ENCODE measurements at regions not wholly inside any gene's neighbourhood (a gene's known extent, or its start where the extent isn't known, plus 50 kb on each side); places are given as distances from the start of the nearest gene placed in this dataset.

DNA sequence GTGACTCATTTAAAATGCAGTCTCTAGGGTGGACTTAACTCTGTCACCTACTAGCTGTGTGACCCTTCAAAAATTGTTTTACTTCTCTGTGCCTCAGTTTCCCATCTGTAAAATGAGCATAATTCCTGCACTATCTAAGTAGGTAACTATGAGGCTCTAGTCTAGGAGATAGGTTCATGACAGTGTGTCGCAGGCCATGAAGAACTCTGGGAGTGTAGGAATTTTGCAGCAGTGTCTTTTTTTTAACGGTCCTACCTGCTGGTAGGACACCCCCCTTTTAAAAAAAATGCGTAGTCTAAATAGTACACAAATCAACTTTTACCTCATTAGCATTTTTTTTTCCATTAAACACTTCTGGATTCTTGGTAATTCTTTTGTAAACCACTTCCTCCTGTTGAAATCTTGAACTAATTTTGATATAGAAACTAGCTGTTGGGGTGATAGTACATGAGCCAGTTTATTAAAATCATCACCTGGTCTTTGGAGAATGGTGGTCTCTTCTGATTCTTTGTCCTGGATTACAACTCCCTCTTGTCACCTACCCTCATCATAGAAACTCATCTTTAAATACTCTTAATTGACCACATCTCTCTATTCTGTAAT, 86.0 kb upstream of the SLC38A2 start:
- no peak for DNase-seq
- ATAC-seq, result peak; percentile 12
- H3K9me3 ChIP-seq (ENCODE audit: control insufficient read depth, low read length, poor library complexity, severe bottlenecking), result no peaks in the 10 kb centered on the region
- Mint-ChIP-seq H3K4me1 (peaks cover 45% of the 10 kb centered on the region), H3K27ac (peak overlapping the region; percentile 84), H3K36me3 (ENCODE audit: low read depth) (no peaks in the 10 kb centered on the region), H3K27me3 (no peaks in the 10 kb centered on the region), H3K4me3 (peak overlapping the region; percentile 73)

- Mint-ChIP-seq H3K4me1 (peaks cover 45% of the 10 kb centered on the region), H3K27me3 (no peaks in the 10 kb centered on the region), H3K4me3 (no peak overlapping the region), H3K36me3 (ENCODE audit: low read depth) (no peaks in the 10 kb centered on the region), H3K27ac (no peak overlapping the region)
- no peak for DNase-seq
- no peaks in the 10 kb centered on the region for H3K9me3 ChIP-seq (ENCODE audit: control insufficient read depth, low read length, poor library complexity, severe bottlenecking)
- no peak for ATAC-seq
These were observed 85.4 kb upstream of the SLC38A2 start for GRCh38 chr12:46457958-46458357.

- Mint-ChIP-seq H3K4me1 (peaks cover 45% of the 10 kb centered on the region), H3K4me3 (no peak overlapping the region), H3K36me3 (ENCODE audit: low read depth) (no peaks in the 10 kb centered on the region), H3K27me3 (no peaks in the 10 kb centered on the region), H3K27ac (peak overlapping the region; percentile 34)
- no peak for ATAC-seq
- H3K9me3 ChIP-seq (ENCODE audit: control insufficient read depth, low read length, poor library complexity, severe bottlenecking), result no peaks in the 10 kb centered on the region
- no peak for DNase-seq
These were observed 84.1 kb upstream of the SLC38A2 start for GRCh38 chr12:46456356-46457334.

DNA sequence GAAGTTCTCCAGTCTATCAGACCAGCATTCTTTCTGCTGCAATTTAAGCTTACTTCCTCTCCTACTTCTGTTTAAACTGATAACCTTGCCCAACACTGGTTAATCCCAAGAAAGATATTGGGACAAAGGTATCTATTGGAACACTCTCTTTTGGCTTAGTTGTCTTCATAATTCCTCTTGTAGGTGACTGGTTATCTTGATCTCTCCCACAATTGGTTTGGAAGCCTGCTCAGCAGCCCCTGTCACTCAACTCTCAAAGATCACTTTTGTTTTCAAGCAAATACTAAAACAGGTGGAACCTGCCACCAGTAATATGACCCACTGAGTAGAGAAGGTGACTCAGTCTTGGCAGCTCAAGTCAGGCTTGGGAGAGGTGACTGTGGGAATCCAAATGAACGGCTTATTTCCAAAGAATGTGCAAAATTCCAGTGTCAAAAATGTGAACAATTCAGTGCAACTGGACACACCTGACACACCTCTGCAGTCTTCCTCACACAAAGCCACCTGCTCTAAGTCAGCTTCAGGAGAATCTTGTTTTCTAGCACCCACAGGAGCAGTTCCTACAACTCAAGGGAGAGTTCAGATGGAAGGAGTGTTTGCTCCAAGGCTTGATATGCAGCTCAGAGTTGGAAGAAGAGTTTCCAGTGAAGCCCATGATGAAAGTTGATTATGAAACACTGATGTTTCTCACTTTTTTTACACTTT, 83.2 kb upstream of the SLC38A2 start:
- DNase-seq, result no peak
- no peaks in the 10 kb centered on the region for H3K27me3 Mint-ChIP-seq
- H3K9me3 ChIP-seq (ENCODE audit: control insufficient read depth, low read length, poor library complexity, severe bottlenecking), result no peaks in the 10 kb centered on the region
- H3K4me1 Mint-ChIP-seq, result peaks cover 41% of the 10 kb centered on the region
- peak overlapping the region; percentile 34 for H3K27ac Mint-ChIP-seq
- ATAC-seq, result no peak
- no peaks in the 10 kb centered on the region for H3K36me3 Mint-ChIP-seq (ENCODE audit: low read depth)
- peak overlapping the region; percentile 10 for H3K4me3 Mint-ChIP-seq

DNA sequence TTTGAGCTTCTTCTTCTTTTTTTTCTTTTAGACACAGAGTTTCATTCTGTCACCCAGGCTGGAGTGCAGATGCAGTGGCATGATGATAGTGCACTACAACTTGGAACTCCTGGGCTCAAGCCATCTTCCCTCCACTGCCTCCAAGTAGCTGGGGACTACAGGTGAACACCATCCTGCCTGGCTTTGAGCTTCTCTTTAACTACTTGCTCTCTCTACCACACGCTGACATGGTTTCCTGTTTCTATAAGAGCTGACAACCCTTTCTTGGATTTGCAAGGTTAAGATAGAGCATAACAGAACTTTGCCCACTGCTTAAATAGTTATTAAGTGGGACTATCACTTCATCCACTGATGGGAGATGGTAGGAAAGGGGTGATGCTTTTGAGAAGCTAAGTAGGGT, 82.4 kb upstream of the SLC38A2 start:
- H3K27me3 Mint-ChIP-seq, result no peaks in the 10 kb centered on the region
- H3K27ac Mint-ChIP-seq, result no peak overlapping the region
- ATAC-seq (no peak), DNase-seq (no peak)
- peak overlapping the region; percentile 10 for H3K4me3 Mint-ChIP-seq
- H3K36me3 Mint-ChIP-seq (ENCODE audit: low read depth), result peaks cover 1% of the 10 kb centered on the region
- no peaks in the 10 kb centered on the region for H3K9me3 ChIP-seq (ENCODE audit: control insufficient read depth, low read length, poor library complexity, severe bottlenecking)
- peaks cover 34% of the 10 kb centered on the region for H3K4me1 Mint-ChIP-seq

DNA sequence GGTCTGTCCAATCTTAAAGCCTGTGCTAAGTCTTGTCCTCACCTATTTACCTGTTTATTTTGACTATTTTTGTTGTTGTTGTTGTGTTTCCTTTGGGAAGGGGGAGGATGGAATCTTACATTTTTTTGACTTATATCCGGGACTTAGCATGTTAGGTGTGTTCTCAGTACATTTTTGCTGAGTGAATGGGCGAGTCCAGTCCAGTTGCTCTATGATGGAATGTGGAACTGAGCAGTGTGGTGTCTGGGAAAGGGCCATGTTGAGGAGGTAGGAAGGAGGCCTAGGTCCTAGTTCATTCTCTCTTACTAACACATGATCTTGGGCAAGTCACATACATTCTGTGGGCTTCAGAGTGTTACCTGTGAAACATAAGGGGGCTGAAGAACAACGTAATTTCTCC, 80.9 kb upstream of the SLC38A2 start:
- DNase-seq (no peak), ATAC-seq (no peak)
- no peaks in the 10 kb centered on the region for H3K9me3 ChIP-seq (ENCODE audit: control insufficient read depth, low read length, poor library complexity, severe bottlenecking)
- H3K4me3 Mint-ChIP-seq, result no peak overlapping the region
- no peak overlapping the region for H3K27ac Mint-ChIP-seq
- H3K36me3 Mint-ChIP-seq (ENCODE audit: low read depth), result peaks cover 3% of the 10 kb centered on the region
- H3K4me1 Mint-ChIP-seq, result peaks cover 22% of the 10 kb centered on the region
- H3K27me3 Mint-ChIP-seq, result no peaks in the 10 kb centered on the region

- DNase-seq (no peak), ATAC-seq (no peak)
- Mint-ChIP-seq H3K4me3 (no peak overlapping the region), H3K4me1 (peaks cover 22% of the 10 kb centered on the region), H3K27ac (no peak overlapping the region), H3K36me3 (ENCODE audit: low read depth) (peaks cover 3% of the 10 kb centered on the region), H3K27me3 (no peaks in the 10 kb centered on the region)
- H3K9me3 ChIP-seq (ENCODE audit: control insufficient read depth, low read length, poor library complexity, severe bottlenecking), result no peaks in the 10 kb centered on the region
These were observed 80.2 kb upstream of the SLC38A2 start for GRCh38 chr12:46452776-46453175.

- no peak overlapping the region for H3K4me3 Mint-ChIP-seq
- H3K36me3 Mint-ChIP-seq (ENCODE audit: low read depth), result peaks cover 3% of the 10 kb centered on the region
- DNase-seq (no peak), ATAC-seq (no peak)
- H3K27me3 Mint-ChIP-seq, result no peaks in the 10 kb centered on the region
- no peak overlapping the region for H3K27ac Mint-ChIP-seq
- peaks cover 22% of the 10 kb centered on the region for H3K4me1 Mint-ChIP-seq
- H3K9me3 ChIP-seq (ENCODE audit: control insufficient read depth, low read length, poor library complexity, severe bottlenecking), result no peaks in the 10 kb centered on the region
These were observed 79.6 kb upstream of the SLC38A2 start for GRCh38 chr12:46452061-46452615.

- DNase-seq (no peak), ATAC-seq (no peak)
- Mint-ChIP-seq H3K4me1 (peaks cover 19% of the 10 kb centered on the region), H3K27ac (no peak overlapping the region), H3K36me3 (ENCODE audit: low read depth) (peaks cover 3% of the 10 kb centered on the region), H3K4me3 (no peak overlapping the region), H3K27me3 (no peaks in the 10 kb centered on the region)
- H3K9me3 ChIP-seq (ENCODE audit: control insufficient read depth, low read length, poor library complexity, severe bottlenecking), result no peaks in the 10 kb centered on the region
These were observed 78.9 kb upstream of the SLC38A2 start for GRCh38 chr12:46451276-46452021.

- Mint-ChIP-seq H3K4me1 (peaks cover 13% of the 10 kb centered on the region), H3K4me3 (no peak overlapping the region)
These were observed 77.7 kb upstream of the SLC38A2 start for GRCh38 chr12:46450279-46450748.

DNA sequence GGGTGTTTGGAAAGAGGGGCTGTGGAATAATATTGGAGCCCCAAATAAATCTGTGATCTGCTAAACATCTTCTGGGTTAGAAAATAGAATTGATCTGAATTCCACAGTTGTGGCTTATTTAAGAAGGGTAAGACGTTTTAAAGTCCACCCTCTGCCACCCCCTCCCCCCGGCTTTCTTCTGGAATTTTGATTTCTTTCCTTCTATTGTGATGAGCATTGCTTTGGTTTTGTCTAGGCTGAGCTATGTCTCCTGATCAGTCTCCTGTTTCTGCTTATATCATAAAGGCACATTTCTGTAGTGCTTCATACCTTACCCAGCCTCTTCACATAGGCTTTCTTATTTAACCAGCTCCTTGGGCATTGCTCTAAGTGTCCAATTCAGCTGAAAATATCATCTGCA, 77.3 kb upstream of the SLC38A2 start:
- Mint-ChIP-seq H3K4me3 (no peak overlapping the region), H3K36me3 (ENCODE audit: low read depth) (peaks cover 3% of the 10 kb centered on the region), H3K27me3 (no peaks in the 10 kb centered on the region), H3K27ac (no peak overlapping the region), H3K4me1 (peaks cover 10% of the 10 kb centered on the region)
- no peak for DNase-seq
- ATAC-seq, result no peak
- H3K9me3 ChIP-seq (ENCODE audit: control insufficient read depth, low read length, poor library complexity, severe bottlenecking), result no peaks in the 10 kb centered on the region

More at GRCh38 chr12:46450279-46450748, 77.7 kb upstream of the SLC38A2 start:
- H3K9me3 ChIP-seq (ENCODE audit: control insufficient read depth, low read length, poor library complexity, severe bottlenecking), result no peaks in the 10 kb centered on the region
- ATAC-seq, result no peak
- Mint-ChIP-seq H3K27ac (no peak overlapping the region), H3K36me3 (ENCODE audit: low read depth) (peaks cover 3% of the 10 kb centered on the region), H3K27me3 (no peaks in the 10 kb centered on the region)
- DNase-seq, result no peak

DNA sequence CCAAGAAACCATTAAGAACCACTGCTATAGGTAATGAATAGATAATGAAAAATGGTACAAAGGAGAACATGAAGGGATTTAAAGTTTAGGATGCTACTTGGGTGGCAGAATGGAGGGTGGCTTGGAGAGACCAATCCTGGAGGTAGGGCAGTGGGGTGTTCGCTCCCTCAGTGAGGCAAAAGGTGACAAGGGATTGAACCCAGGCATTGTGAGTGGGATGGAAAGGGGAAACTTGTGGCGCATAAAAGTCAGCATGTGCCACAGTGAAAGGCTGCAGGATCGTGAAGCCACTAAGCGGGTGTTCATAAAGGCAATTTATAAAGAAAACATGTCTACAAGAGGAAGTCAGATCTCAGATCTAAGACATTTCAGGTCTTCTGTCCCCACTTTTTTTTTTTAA, 76.7 kb upstream of the SLC38A2 start:
- H3K4me1 Mint-ChIP-seq, result peaks cover 10% of the 10 kb centered on the region
- no peak overlapping the region for H3K4me3 Mint-ChIP-seq

More for the DNA sequence above, 76.7 kb upstream of the SLC38A2 start:
- DNase-seq (no peak), ATAC-seq (no peak)
- H3K9me3 ChIP-seq (ENCODE audit: control insufficient read depth, low read length, poor library complexity, severe bottlenecking), result no peaks in the 10 kb centered on the region
- H3K36me3 Mint-ChIP-seq (ENCODE audit: low read depth), result peaks cover 3% of the 10 kb centered on the region
- no peak overlapping the region for H3K27ac Mint-ChIP-seq
- no peaks in the 10 kb centered on the region for H3K27me3 Mint-ChIP-seq

All from T-helper 17 cell (primary cell).